GM18858 (cell line): ENCODE measurements at regions not wholly inside any gene's neighbourhood (a gene's known extent, or its start where the extent isn't known, plus 50 kb on each side); places are given as distances from the start of the nearest gene placed in this dataset.
"Not testable (repeated sequence)": the region's sequence is repeated elsewhere in the genome, so short reads cannot be mapped to it uniquely, and the experiment has no call there.

ENCODE experiments used
- ATAC-seq: cut with Tn5 transposase; IDR thresholded peaks from one replicate; pipeline ENCODE4 v1.9.1; 2021; ENCODE audit not compliant: unreplicated experiment

- ATAC-seq, result no peak
Observed at GRCh38 chr2:161048317-161048716, 111.9 kb upstream of the TANK start.

DNA sequence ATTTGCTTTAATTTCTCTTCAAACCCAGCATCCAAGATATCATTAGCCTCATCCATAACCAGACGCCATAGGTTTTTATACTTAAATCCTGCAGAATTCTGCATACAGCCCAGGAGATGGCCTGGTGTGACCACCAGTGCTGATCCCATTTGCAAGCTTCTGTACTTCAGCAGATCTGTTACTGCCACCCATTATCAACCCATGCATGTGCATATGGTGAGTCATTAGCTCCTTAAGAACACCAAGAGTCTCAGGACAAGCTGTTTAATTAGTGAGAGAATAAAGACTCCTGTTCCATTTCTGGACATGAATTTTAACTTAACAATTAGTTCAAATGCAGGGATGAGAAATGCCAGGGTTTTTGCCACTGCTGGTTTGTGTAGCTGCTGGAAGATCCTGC is 110.7 kb upstream of the TANK start:
- no peak for ATAC-seq

- ATAC-seq, result no peak
Observed at GRCh38 chr2:161052214-161052613, 108.0 kb upstream of the TANK start.

- ATAC-seq, result no peak
Observed at GRCh38 chr2:161055289-161055688, 104.9 kb upstream of the TANK start.

GRCh38 chr2:161059388-161059787 is 100.8 kb upstream of the TANK start:
- no peak for ATAC-seq

DNA sequence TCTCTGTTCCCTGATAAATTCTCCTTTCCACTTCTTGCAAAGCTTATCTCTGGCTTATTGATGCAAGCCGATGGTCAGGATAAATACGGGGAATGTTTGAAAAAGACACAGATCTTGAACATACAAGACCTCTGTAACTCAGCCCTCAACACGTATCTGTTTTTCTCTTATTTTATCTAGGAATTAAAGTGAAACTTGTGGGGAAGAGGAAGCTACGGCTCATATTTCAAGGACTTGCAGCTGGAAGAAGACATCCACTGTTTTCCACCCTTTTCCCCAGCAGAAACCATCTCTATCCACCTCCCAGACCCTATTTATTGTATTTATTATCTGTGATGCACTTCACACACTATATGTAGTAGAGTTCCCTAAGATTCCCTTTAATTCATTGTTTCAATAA is 98.4 kb upstream of the TANK start:
- ATAC-seq, result no peak

DNA sequence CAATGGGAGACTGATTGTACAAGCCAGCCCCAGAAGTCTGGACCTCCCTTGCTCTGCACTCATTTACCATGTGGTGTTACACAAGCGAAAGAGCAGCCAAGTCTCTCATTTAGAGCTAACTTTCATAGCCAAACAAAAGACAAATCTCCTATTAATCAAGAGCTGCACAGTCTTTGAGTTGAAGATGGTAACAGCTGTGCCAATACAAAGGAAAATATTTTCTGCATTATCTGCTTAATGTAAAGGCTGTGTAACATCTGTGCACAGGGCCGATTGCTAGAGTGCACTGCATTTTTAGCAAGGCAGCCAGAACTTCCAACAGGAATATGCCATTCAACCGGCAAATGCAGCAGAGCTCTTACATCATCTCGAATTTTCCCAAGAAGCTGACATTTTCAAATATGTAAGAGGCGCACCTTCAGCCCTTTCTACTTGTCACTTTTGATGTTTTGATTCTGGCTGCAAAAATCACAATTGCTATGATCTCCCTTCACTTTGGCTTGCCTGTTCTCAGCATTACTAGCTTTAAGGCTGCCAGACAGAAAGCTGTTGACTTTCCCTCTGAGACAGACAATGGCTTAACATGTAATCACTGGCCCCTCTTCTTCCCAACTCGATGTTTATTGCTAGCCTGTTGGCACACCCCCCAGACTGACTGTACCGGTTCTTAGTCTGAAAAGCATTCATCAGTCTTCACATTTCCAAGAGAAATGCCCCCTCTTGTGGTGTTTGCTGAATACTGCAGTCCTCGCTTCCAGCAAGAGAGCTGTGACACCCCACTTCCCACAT is 96.9 kb upstream of the TANK start:
- ATAC-seq, result peak; percentile 82

DNA sequence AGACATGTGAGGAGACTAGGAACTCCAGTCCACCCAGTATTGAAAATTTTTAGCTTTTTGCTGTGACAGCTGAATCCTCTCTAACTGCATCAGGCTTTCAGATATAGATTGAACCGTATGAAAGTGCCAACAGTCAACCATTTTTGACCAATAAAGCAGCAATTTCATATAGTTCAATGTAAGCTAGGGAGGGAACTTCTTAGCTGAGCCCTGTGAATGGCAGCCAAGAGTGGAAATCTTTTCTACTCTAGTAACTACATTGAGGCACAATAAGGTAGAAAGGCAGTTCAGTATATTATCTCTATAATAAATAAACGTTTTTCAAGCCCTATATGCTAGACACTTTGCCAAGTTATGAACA is 96.3 kb upstream of the TANK start:
- peak; percentile 12 for ATAC-seq

DNA sequence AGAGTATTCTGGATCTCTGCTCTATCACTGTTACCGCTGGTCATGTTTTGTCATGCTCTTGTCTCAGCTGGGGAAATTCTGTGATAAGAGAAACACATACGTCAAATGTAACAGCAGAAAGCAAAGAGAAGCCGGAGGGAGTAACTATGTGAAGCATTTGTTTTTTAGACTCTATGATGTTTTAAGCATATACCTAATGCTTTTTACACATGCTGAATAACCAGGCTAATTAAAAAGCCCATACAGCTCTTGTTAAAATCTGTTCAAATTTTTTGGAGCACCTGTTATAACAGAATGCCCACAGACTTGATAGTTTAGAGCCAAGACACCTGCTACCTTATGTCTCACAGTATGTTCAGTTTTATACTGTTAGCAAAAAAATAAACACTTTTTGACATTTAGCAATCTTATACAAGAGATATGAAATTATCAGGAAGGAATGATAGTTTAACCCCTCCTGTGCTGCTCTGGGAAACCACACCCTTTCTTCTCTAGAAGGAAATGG is 92.3 kb upstream of the TANK start:
- no peak for ATAC-seq

GRCh38 chr2:161068670-161069069 is 91.6 kb upstream of the TANK start:
- ATAC-seq, result no peak

GRCh38 chr2:161070693-161071479 is 89.3 kb upstream of the TANK start:
- ATAC-seq, result no peak

- not testable (repeated sequence) for ATAC-seq
Observed at GRCh38 chr2:161072436-161072835, 87.8 kb upstream of the TANK start.

GRCh38 chr2:161075701-161076100 is 84.5 kb upstream of the TANK start:
- ATAC-seq, result no peak

DNA sequence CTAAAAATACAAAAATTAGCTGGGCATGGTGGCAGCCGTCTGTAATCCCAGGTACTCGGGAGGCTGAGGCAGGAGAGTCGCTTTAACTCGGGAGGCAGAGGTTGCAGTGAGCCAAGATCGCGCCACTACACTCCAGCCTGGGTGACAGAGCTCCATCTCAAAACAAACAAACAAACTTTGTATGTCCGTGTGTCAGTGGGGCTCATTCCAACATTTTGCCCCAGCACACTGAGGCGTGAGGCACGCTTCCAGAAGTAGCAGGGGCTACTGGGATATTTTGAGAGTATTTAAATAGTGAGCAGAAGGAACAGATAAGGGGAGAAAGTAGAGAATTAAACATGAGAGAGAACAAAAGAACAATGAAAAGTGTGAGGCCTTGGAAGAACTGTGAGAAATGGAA is 83.3 kb upstream of the TANK start:
- ATAC-seq, result no peak

DNA sequence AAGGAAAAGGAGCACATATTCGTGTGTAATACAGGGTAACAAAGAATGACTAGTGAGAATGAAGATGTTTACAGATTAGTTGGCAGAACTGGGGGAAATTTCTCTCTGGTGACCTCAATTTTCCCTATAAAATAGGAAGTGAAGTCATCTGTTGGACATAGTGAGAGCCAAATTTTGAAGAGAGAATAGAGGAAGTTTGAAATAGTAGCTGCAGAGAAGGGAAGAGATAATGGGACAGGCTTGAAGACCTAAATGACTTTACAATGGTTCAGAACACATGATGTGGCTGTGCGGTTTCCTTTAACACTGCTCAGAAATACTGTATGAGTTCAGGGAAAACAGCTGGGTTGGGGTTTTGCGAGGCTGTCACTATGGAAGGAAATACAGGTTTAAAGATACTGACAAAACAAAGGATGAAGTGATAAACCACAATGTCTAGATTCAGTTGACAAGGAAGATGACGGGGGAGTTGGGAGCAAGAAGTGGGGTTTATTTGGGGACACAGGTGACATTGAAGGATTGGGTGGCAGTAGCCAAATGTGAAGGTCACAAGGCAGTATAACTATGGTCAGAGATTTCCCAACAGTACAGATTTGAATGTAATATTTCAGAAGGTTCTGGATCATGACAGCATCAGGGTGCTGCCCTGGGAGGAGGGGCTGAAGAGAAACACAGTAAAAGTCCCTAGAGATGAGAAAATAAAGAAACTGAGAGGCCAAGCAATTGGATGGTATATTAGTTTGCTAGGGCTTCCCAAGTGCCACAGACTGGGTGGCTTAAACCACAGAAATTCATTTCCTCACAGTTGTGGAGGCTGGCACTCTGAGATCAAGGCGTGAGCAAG is 82.6 kb upstream of the TANK start:
- ATAC-seq, result peak; percentile 89

GRCh38 chr2:161078211-161078539 is 82.1 kb upstream of the TANK start:
- no peak for ATAC-seq

DNA sequence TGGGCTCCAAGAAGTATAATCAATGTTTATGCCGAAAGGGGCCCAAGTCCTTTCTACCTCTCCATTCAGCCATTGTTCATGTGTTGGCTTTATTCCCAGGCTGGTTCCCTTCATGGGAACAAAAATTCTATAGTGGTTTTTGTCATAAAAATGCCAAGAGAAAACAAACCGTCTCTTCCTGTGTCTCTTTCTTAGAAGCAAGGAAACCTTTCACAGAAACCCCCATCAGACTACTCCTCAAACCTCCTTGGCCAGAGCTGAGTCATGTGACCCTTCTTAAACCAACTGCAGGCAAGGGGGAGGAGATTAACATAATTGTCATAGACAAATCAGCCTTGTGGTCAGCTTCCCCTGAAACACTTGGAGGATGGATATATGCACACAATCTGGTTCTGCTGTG is 75.1 kb upstream of the TANK start:
- ATAC-seq, result no peak

DNA sequence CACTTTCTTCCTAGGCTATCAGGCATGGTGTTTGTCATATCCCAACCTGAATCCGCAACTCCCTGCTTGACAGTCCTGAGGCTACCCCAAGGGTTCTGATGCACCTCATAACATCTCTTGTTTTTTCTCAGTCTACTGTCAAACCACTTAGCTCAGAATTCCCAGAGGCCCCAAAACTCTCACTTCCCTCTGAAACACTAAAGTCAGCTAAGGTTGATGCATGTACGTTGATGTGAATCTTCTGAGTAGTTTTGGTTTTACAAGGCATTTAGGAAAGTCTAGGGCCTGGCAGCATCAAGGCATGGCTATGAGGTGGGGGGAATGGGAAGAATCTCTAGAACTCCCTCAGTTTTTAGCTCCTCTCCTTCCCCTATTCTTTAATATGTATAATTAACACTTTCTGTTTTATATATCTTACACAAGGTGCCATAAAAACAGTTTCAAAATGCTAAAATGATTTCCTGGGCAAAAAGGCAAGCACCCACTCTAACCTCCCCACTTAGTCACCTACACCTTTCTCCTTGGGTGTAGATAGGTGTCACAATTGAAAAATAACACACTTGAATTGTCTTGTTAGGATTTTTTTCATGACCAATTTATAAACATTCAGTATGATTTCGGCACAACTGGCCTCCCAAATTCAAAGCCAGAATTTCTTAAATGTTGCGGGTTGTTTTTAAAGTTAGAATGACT is 71.4 kb upstream of the TANK start:
- ATAC-seq, result peak; percentile 91

DNA sequence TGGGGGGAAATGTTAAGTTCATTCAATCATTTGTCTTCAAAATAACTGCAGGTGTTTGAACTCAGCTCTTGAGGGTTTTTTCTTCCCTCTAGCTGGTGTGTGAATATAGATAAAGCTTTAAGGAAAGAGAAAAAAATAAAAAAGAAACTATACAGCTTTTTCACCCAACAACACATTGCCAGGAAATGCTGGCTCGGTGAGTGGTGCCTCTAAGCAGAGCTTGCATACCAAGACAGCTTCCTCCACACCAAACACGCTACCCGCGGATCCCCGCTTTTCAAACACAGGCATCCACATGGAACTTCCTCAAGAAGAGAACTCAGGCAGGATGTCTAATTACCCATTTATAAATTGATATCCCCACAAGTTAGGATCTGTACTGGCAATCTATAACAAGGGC is 69.8 kb upstream of the TANK start:
- peak; percentile 33 for ATAC-seq

DNA sequence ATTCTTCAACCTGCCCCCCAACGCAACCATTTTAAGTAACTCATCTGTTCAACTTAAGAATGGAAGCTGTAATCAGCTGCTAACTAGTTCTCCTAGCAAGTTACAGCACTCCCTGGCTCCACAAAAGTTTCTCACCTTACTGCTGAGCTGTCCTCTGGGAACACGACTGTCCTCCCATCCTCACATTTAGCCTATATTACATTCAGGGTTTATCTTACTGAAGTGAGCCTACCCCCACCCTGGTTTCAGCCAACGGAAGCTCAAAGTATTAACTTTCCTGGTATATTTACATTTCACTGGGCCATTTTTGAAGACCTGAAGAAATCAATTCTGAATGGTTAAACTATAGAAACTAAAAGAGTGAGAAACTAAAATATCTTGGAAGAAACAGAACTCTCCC is 64.9 kb upstream of the TANK start:
- no peak for ATAC-seq

- no peak for ATAC-seq
Observed at GRCh38 chr2:161096336-161096735, 63.9 kb upstream of the TANK start.
